Glutamatergic neuron (in vitro differentiated cells): ENCODE measurements at regions not wholly inside any gene's neighbourhood (a gene's known extent, or its start where the extent isn't known, plus 50 kb on each side); places are given as distances from the start of the nearest gene placed in this dataset.
A peak's percentile ranks its signal among the peaks of the same experiment; 100 is the strongest.

Source experiments
- DNase-seq: peaks from one replicate; pipeline ENCODE4 v3.0.0; 2022
- H3K27ac Mint-ChIP-seq: one replicate; pipeline ENCODE4 v1.8.0; 2020; ENCODE audit warnings: mild to moderate bottlenecking, mixed read lengths, inconsistent platforms; ENCODE audit not compliant: unreplicated experiment
- H3K27me3 Mint-ChIP-seq: one replicate; pipeline ENCODE4 v1.8.0; 2020; ENCODE audit warnings: mild to moderate bottlenecking, moderate library complexity, mixed read lengths, inconsistent platforms; ENCODE audit not compliant: unreplicated experiment
- H3K36me3 Mint-ChIP-seq: one replicate; pipeline ENCODE4 v1.8.0; 2020; ENCODE audit warnings: mild to moderate bottlenecking, mixed read lengths, inconsistent platforms; ENCODE audit not compliant: unreplicated experiment
- H3K4me1 Mint-ChIP-seq: one replicate; pipeline ENCODE4 v1.8.0; 2020; ENCODE audit warnings: mild to moderate bottlenecking, low read depth, mixed read lengths, inconsistent platforms; ENCODE audit not compliant: unreplicated experiment
- H3K4me3 Mint-ChIP-seq: one replicate; pipeline ENCODE4 v1.8.0; 2020; ENCODE audit warnings: mild to moderate bottlenecking, mixed read lengths, inconsistent platforms; ENCODE audit not compliant: unreplicated experiment
- H3K9me3 Mint-ChIP-seq: one replicate; pipeline ENCODE4 v1.8.0; 2020; ENCODE audit warnings: mild to moderate bottlenecking, moderate library complexity, mixed read lengths, inconsistent platforms; ENCODE audit not compliant: unreplicated experiment
- TF ChIP-seq, protein P1 (sequence below): fragments of 200-600 bp; sonication (generic); IDR thresholded peaks from one replicate; pipeline ENCODE4 v1.5.0; 2021; ENCODE audit not compliant: partially characterized antibody, unreplicated experiment

DNA sequence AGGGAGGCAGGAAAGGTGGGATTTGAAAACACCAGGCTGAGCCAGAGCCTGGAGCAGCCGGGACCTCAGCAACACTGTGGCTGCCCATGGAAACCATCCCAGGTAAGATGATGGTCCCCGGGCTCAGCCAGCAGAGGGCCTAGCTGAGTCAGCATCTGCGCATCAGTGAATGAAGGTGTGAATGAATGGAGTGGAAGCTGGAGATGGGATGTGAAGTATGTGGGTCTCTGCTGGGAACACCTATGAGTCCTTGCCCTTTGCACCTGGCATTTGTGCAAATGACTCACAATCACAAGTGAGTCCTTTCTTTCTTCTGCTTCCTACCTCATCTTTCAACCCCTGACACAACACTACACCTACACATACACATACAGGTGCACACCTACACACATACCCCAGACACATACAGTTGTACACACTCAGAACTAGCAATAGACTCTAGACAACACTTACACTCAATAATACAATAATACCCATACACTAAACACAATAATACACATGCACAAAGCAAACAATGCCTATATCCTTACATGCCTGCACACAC, 62.8 kb upstream of the PRDM11 start:
- H3K27ac Mint-ChIP-seq, result no peak overlapping the region
- H3K4me3 Mint-ChIP-seq, result no peak overlapping the region
- DNase-seq, result peak; percentile 42
- H3K9me3 Mint-ChIP-seq, result peaks cover 6% of the 10 kb centered on the region
- H3K36me3 Mint-ChIP-seq, result peaks cover 13% of the 10 kb centered on the region
- peaks cover 2% of the 10 kb centered on the region for H3K27me3 Mint-ChIP-seq
- H3K4me1 Mint-ChIP-seq, result peaks cover 30% of the 10 kb centered on the region
- TF ChIP-seq, protein P1, sequence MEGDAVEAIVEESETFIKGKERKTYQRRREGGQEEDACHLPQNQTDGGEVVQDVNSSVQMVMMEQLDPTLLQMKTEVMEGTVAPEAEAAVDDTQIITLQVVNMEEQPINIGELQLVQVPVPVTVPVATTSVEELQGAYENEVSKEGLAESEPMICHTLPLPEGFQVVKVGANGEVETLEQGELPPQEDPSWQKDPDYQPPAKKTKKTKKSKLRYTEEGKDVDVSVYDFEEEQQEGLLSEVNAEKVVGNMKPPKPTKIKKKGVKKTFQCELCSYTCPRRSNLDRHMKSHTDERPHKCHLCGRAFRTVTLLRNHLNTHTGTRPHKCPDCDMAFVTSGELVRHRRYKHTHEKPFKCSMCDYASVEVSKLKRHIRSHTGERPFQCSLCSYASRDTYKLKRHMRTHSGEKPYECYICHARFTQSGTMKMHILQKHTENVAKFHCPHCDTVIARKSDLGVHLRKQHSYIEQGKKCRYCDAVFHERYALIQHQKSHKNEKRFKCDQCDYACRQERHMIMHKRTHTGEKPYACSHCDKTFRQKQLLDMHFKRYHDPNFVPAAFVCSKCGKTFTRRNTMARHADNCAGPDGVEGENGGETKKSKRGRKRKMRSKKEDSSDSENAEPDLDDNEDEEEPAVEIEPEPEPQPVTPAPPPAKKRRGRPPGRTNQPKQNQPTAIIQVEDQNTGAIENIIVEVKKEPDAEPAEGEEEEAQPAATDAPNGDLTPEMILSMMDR, result no peak

DNA sequence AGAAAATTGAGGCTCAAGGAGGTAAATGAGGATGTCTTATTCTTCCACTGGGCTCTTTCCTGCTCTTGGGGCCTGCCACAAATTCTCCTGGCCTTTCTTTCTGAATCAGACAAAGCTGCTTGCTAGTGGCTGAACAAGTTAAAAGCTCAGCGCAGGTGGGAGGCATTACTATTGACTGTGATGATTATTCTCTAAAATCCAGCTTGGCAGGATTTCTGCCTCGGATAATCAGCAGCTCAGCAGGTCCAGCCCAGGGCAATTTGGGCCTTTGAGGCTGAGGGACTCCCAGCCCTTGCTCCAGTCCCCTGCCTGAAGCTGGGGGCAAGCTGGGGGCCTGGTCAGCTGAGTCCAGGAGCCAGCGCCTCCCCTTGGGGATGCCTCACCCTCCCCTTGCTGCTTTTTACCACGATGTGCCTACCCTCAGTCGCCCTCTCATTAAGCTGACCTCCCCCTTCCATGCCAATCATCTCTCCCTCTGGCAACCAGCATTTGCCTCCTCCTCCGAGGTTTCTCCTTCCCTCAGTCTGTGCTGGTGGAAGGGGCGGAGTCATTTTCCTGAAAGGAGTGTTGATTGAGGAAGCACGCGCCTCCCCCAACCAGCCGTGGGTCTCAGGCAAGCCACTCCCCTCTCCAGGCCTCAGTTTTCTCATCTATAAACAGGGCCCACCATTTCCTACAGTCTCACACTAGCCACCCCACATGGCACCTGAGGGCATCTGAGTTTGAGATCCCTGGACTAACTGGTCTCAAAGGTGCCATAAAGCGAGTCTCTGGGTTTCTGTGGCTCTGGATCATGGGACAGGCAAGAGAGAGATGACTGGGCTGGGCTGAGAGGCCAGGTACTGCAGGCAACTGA, 60.6 kb upstream of the PRDM11 start:
- peaks cover 13% of the 10 kb centered on the region for H3K36me3 Mint-ChIP-seq

DNA sequence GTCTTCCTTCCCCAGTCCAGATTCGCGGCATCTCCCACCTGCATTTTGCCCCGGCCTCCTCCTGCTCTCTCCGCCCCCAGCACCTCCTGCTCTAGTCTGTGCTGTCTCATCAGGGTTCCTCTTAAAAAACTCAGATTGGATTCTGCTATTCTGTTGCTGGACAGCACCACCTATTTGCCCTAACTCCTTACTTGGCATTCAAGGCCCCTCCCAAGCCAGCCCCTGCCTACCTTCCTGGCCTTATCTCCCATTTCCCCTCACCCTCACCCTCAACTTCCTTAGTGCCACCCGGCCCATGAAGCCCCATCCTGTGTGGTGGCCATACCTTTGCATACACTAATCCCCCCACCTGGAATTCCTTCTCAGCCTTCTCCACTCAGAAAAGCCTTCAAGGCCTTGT, 59.9 kb upstream of the PRDM11 start:
- Mint-ChIP-seq H3K4me3 (no peak overlapping the region), H3K4me1 (peaks cover 34% of the 10 kb centered on the region), H3K36me3 (peaks cover 11% of the 10 kb centered on the region), H3K27ac (no peak overlapping the region), H3K27me3 (peaks cover 9% of the 10 kb centered on the region), H3K9me3 (peaks cover 9% of the 10 kb centered on the region)
- TF ChIP-seq, protein P1, result no peak
- DNase-seq, result no peak

More for the DNA sequence above, 60.6 kb upstream of the PRDM11 start:
- Mint-ChIP-seq H3K9me3 (peaks cover 9% of the 10 kb centered on the region), H3K27ac (no peak overlapping the region), H3K4me3 (no peak overlapping the region), H3K27me3 (peaks cover 7% of the 10 kb centered on the region), H3K4me1 (peaks cover 35% of the 10 kb centered on the region)
- TF ChIP-seq, protein P1, result no peak
- no peak for DNase-seq

DNA sequence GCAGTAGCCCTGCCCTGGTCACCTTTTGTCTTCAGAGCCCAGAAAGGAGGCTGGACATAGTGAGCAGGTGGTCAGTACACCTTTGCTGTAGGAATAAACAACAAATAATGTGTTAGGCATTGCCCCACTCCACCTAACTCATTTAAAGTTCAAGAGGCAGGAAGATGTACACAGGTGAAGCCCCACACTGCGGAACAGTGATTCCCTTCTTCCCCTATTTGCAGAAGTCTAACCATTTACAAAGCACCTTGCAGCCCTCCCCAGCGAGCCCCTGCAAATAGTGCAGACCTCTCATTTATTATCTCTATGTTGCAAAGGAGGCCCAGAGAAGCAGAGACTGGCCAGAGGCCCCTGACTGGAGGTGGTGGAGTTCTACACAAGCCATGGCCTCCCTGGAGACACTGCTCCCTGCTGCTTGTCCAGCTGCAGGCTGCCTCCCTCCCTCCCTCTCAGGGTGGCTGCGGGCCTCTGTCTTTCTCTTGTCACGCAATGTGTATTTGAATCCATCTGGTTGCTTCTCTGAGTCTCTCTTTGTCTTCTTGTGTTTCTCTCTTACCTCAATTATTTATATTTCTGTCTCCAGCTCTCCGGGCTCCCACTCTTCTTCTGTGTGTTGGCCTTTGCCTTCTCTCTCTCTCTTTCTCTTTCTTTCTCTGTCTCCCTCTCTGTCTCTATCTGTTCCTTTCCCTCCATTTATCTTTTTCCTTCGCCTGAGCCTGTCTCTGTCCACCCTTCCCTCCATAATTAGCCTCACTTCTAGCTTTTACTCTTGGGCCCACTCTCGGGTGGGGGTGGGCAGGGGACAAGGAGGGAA, 59.1 kb upstream of the PRDM11 start:
- TF ChIP-seq, protein P1, result no peak
- Mint-ChIP-seq H3K9me3 (peaks cover 9% of the 10 kb centered on the region), H3K4me3 (peak overlapping the region; percentile 63), H3K4me1 (peaks cover 38% of the 10 kb centered on the region), H3K27ac (peak overlapping the region; percentile 93), H3K36me3 (peaks cover 5% of the 10 kb centered on the region), H3K27me3 (peaks cover 10% of the 10 kb centered on the region)
- DNase-seq, result peak; percentile 72
